IPS-20b (cell line): ENCODE measurements at regions not wholly inside any gene's neighbourhood (a gene's known extent, or its start where the extent isn't known, plus 50 kb on each side); places are given as distances from the start of the nearest gene placed in this dataset.

Experiments used
- H3K27ac ChIP-seq: one replicate; pipeline ENCODE4 v1.5.1; 2013; ENCODE audit warnings: low read length
- H3K27me3 ChIP-seq: 2 replicates; pipeline ENCODE4 v1.6.1; 2013; ENCODE audit warnings: mild to moderate bottlenecking, low read length, inconsistent platforms; ENCODE audit not compliant: insufficient read depth
- H3K36me3 ChIP-seq: 2 replicates; pipeline ENCODE4 v1.6.1; 2013; ENCODE audit warnings: low read depth, mild to moderate bottlenecking, inconsistent platforms, low read length, moderate library complexity; ENCODE audit not compliant: insufficient read depth
- H3K4me1 ChIP-seq: 2 replicates; pipeline ENCODE4 v1.6.1; 2013; ENCODE audit warnings: mild to moderate bottlenecking, control low read depth, inconsistent platforms, low read length, moderate library complexity; ENCODE audit not compliant: insufficient read depth
- H3K4me3 ChIP-seq: 2 replicates; pipeline ENCODE4 v1.5.1; 2013; ENCODE audit warnings: mild to moderate bottlenecking, low read length, inconsistent platforms
- H3K9ac ChIP-seq: 2 replicates; pipeline ENCODE4 v1.6.1; 2013; ENCODE audit warnings: low read depth, mild to moderate bottlenecking, inconsistent platforms, low read length, moderate library complexity
- H3K9me3 ChIP-seq: 2 replicates; pipeline ENCODE4 v1.6.1; 2013; ENCODE audit warnings: mild to moderate bottlenecking, low read depth, low read length, inconsistent platforms; ENCODE audit not compliant: insufficient read depth

GRCh38 chr14:101241147-101241546, 320.1 kb upstream of the DIO3 start:
- Histone ChIP-seq H3K9me3 (no peaks in the 10 kb centered on the region), H3K4me3 (no peak overlapping the region), H3K4me1 (no peaks in the 10 kb centered on the region), H3K27me3 (no peaks in the 10 kb centered on the region), H3K27ac (no peak overlapping the region), H3K36me3 (no peaks in the 10 kb centered on the region), H3K9ac (no peak overlapping the region)

GRCh38 chr14:101241807-101242278, 319.5 kb upstream of the DIO3 start:
- no peak overlapping the region for H3K27ac ChIP-seq
- no peaks in the 10 kb centered on the region for H3K4me1 ChIP-seq
- H3K27me3 ChIP-seq: no peaks in the 10 kb centered on the region
- H3K36me3 ChIP-seq: no peaks in the 10 kb centered on the region
- no peak overlapping the region for H3K4me3 ChIP-seq
- H3K9ac ChIP-seq: no peak overlapping the region
- no peaks in the 10 kb centered on the region for H3K9me3 ChIP-seq

GRCh38 chr14:101242442-101243385, 318.6 kb upstream of the DIO3 start:
- Histone ChIP-seq H3K9me3 (no peaks in the 10 kb centered on the region), H3K27me3 (no peaks in the 10 kb centered on the region), H3K9ac (no peak overlapping the region), H3K4me1 (no peaks in the 10 kb centered on the region), H3K4me3 (no peak overlapping the region), H3K36me3 (no peaks in the 10 kb centered on the region), H3K27ac (no peak overlapping the region)

- Histone ChIP-seq H3K9ac (no peak overlapping the region), H3K27ac (no peak overlapping the region), H3K27me3 (no peaks in the 10 kb centered on the region), H3K9me3 (no peaks in the 10 kb centered on the region), H3K4me3 (no peak overlapping the region), H3K36me3 (no peaks in the 10 kb centered on the region), H3K4me1 (no peaks in the 10 kb centered on the region)
Measured at GRCh38 chr14:101243587-101244338, 317.5 kb upstream of the DIO3 start.

GRCh38 chr14:101246894-101247841, 314.1 kb upstream of the DIO3 start:
- Histone ChIP-seq H3K36me3 (no peaks in the 10 kb centered on the region), H3K4me3 (no peak overlapping the region), H3K27ac (no peak overlapping the region), H3K9me3 (no peaks in the 10 kb centered on the region), H3K9ac (no peak overlapping the region), H3K27me3 (no peaks in the 10 kb centered on the region), H3K4me1 (no peaks in the 10 kb centered on the region)

GRCh38 chr14:101247842-101248725, 313.2 kb upstream of the DIO3 start:
- Histone ChIP-seq H3K27ac (no peak overlapping the region), H3K4me3 (no peak overlapping the region), H3K27me3 (no peaks in the 10 kb centered on the region), H3K9me3 (no peaks in the 10 kb centered on the region), H3K9ac (no peak overlapping the region), H3K36me3 (no peaks in the 10 kb centered on the region), H3K4me1 (no peaks in the 10 kb centered on the region)

- Histone ChIP-seq H3K36me3 (no peaks in the 10 kb centered on the region), H3K27me3 (no peaks in the 10 kb centered on the region), H3K9ac (no peak overlapping the region), H3K9me3 (no peaks in the 10 kb centered on the region), H3K4me1 (no peaks in the 10 kb centered on the region), H3K27ac (no peak overlapping the region), H3K4me3 (no peak overlapping the region)
Measured at GRCh38 chr14:101248840-101249675, 312.2 kb upstream of the DIO3 start.

GRCh38 chr14:101249676-101250036, 311.6 kb upstream of the DIO3 start:
- no peak overlapping the region for H3K27ac ChIP-seq
- H3K4me3 ChIP-seq: no peak overlapping the region
- H3K9ac ChIP-seq: no peak overlapping the region
- no peaks in the 10 kb centered on the region for H3K27me3 ChIP-seq
- no peaks in the 10 kb centered on the region for H3K36me3 ChIP-seq
- H3K4me1 ChIP-seq: no peaks in the 10 kb centered on the region
- H3K9me3 ChIP-seq: no peaks in the 10 kb centered on the region

GRCh38 chr14:101250336-101250947, 310.9 kb upstream of the DIO3 start:
- no peaks in the 10 kb centered on the region for H3K4me1 ChIP-seq
- no peak overlapping the region for H3K9ac ChIP-seq
- H3K36me3 ChIP-seq: no peaks in the 10 kb centered on the region
- H3K27ac ChIP-seq: no peak overlapping the region
- no peaks in the 10 kb centered on the region for H3K9me3 ChIP-seq
- no peak overlapping the region for H3K4me3 ChIP-seq
- no peaks in the 10 kb centered on the region for H3K27me3 ChIP-seq
